T-helper 1 cell treated with Interleukin-12 subunit alpha and Interleukin-12 subunit beta and Interleukin-4 antibody, amounts not matched to agents 30 μg/mL and 1 μg/mL, for 36 hours (primary cell): ENCODE measurements at regions not wholly inside any gene's neighbourhood (a gene's known extent, or its start where the extent isn't known, plus 50 kb on each side); places are given as distances from the start of the nearest gene placed in this dataset.

Source experiments
- H3K27ac Mint-ChIP-seq: one replicate; pipeline ENCODE4 v1.8.0; 2021; ENCODE audit warnings: mild to moderate bottlenecking, mixed read lengths
- H3K27me3 Mint-ChIP-seq: one replicate; pipeline ENCODE4 v1.8.0; 2021; ENCODE audit warnings: low read depth, mixed read lengths
- H3K36me3 Mint-ChIP-seq: one replicate; pipeline ENCODE4 v1.8.0; 2021; ENCODE audit warnings: low read depth, mixed read lengths
- H3K4me1 Mint-ChIP-seq: one replicate; pipeline ENCODE4 v1.8.0; 2021; ENCODE audit warnings: low read depth, mixed read lengths
- H3K4me3 Mint-ChIP-seq: one replicate; pipeline ENCODE4 v1.8.0; 2021; ENCODE audit warnings: mild to moderate bottlenecking, moderate library complexity, mixed read lengths
- H3K9me3 Mint-ChIP-seq: one replicate; pipeline ENCODE4 v1.8.0; 2021; ENCODE audit warnings: mixed read lengths

- Mint-ChIP-seq H3K27me3 (no peaks in the 10 kb centered on the region), H3K36me3 (no peaks in the 10 kb centered on the region), H3K9me3 (no peaks in the 10 kb centered on the region), H3K27ac (no peak overlapping the region), H3K4me3 (no peak overlapping the region), H3K4me1 (no peaks in the 10 kb centered on the region)
These were observed 235.2 kb upstream of the PMEPA1 start for GRCh38 chr20:57944988-57945387.

GRCh38 chr20:57943950-57944349 lies 234.1 kb upstream of the PMEPA1 start:
- H3K27me3 Mint-ChIP-seq = no peaks in the 10 kb centered on the region
- H3K4me3 Mint-ChIP-seq = no peak overlapping the region
- no peaks in the 10 kb centered on the region for H3K4me1 Mint-ChIP-seq
- H3K27ac Mint-ChIP-seq = no peak overlapping the region
- no peaks in the 10 kb centered on the region for H3K36me3 Mint-ChIP-seq
- H3K9me3 Mint-ChIP-seq = no peaks in the 10 kb centered on the region

- H3K4me3 Mint-ChIP-seq = no peak overlapping the region
- no peaks in the 10 kb centered on the region for H3K27me3 Mint-ChIP-seq
- H3K9me3 Mint-ChIP-seq = no peaks in the 10 kb centered on the region
- H3K36me3 Mint-ChIP-seq = no peaks in the 10 kb centered on the region
- H3K4me1 Mint-ChIP-seq = no peaks in the 10 kb centered on the region
- no peak overlapping the region for H3K27ac Mint-ChIP-seq
These were observed 233.5 kb upstream of the PMEPA1 start for GRCh38 chr20:57943291-57943690.

- Mint-ChIP-seq H3K36me3 (no peaks in the 10 kb centered on the region), H3K4me3 (no peak overlapping the region), H3K27ac (no peak overlapping the region), H3K27me3 (no peaks in the 10 kb centered on the region), H3K4me1 (no peaks in the 10 kb centered on the region), H3K9me3 (no peaks in the 10 kb centered on the region)
These were observed 232.0 kb upstream of the PMEPA1 start for GRCh38 chr20:57941604-57942381.

- Mint-ChIP-seq H3K27ac (no peak overlapping the region), H3K4me3 (no peak overlapping the region), H3K4me1 (no peaks in the 10 kb centered on the region), H3K27me3 (no peaks in the 10 kb centered on the region), H3K36me3 (no peaks in the 10 kb centered on the region), H3K9me3 (no peaks in the 10 kb centered on the region)
These were observed 231.2 kb upstream of the PMEPA1 start for GRCh38 chr20:57940868-57941522.

DNA sequence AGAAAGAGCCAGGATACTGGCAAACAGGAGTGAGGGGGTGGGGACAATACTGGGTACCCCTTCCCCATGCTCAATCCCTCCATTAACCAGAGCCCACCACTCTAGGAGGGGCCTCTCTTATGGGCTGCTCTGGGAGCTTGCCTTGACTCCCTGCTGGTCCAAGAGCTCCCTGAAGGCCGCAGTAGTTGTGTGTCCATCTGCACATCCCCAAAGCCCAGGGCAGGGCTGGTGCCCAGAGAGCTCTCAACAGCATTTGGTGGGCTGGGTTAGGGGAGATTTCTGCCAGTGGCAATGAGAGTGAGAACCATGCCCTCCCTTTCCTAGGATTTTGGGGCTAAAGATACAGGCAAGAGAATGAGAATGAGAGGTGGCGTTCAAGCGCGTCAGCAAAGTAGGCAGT lies 230.6 kb upstream of the PMEPA1 start:
- no peak overlapping the region for H3K4me3 Mint-ChIP-seq
- no peaks in the 10 kb centered on the region for H3K36me3 Mint-ChIP-seq
- no peaks in the 10 kb centered on the region for H3K4me1 Mint-ChIP-seq
- no peaks in the 10 kb centered on the region for H3K27me3 Mint-ChIP-seq
- H3K27ac Mint-ChIP-seq = no peak overlapping the region
- no peaks in the 10 kb centered on the region for H3K9me3 Mint-ChIP-seq

DNA sequence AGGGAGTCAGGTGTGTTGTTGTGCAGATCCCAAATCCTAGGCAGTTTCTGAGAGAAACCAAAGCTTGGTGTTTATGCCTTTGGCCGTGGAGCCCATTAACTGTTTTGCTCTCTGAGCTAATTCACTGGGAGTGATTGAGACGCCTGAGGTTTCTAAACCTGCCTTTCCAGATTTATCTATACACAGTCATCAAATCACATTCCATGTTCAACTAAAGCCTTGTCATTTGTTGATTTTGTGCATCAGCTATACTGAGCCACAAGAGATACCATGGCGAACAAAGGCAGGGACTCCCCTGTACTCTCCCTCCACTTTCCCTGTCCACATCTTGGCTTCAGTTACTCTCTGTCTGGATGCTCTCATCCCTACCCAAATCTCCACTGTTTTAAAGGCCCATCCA lies 229.7 kb upstream of the PMEPA1 start:
- Mint-ChIP-seq H3K36me3 (no peaks in the 10 kb centered on the region), H3K4me1 (no peaks in the 10 kb centered on the region), H3K9me3 (no peaks in the 10 kb centered on the region), H3K27me3 (no peaks in the 10 kb centered on the region), H3K27ac (no peak overlapping the region), H3K4me3 (no peak overlapping the region)

DNA sequence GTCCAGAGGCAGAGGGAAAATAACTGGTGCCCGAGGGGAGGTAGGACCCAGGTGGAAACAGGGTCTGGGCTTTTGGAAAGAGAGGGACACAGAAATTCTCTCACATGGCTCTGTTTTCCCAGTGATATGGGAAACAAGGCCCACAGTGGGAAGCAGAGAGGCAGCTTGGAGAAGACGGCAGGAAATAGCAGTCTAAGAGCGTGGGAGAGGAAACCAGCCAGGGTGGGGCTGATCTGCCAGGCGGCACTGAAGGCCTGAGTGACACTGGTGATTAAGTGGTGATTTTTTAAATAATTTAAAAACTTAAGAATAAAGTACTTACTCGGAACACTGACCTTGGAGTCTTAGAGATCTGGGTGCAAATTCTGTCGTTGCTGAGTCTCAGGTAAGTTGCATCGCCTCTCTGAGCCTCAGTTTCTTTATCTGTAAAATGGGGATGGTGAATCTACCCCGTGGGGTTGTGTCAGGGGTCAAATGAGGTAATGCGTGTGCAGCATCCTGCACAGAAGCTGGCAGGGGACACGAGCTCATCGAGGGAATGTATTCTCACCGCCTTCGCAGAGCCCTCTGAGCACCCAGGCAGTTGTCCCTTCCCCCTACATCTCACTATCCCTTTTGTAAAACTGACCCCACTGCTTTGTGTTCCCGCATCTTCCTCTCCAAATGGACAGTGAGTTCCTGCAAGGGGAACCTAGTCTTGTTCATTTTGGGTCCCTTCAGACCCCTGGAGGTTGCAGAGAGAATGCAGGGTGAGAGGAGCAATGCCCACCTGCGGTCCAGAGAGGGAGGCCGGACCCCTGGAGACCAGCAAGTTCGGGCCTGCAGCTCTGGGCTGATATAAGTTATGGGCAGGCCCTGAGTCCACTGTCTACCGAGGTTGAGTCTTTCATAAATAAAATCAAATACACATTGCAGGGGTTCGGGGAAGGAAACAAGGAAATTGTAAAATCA lies 228.6 kb upstream of the PMEPA1 start:
- H3K36me3 Mint-ChIP-seq = no peaks in the 10 kb centered on the region
- H3K27me3 Mint-ChIP-seq = no peaks in the 10 kb centered on the region
- no peak overlapping the region for H3K27ac Mint-ChIP-seq
- H3K4me1 Mint-ChIP-seq = no peaks in the 10 kb centered on the region
- no peaks in the 10 kb centered on the region for H3K9me3 Mint-ChIP-seq
- H3K4me3 Mint-ChIP-seq = no peak overlapping the region

- Mint-ChIP-seq H3K27ac (no peak overlapping the region), H3K27me3 (no peaks in the 10 kb centered on the region), H3K36me3 (no peaks in the 10 kb centered on the region), H3K4me3 (no peak overlapping the region), H3K9me3 (no peaks in the 10 kb centered on the region), H3K4me1 (no peaks in the 10 kb centered on the region)
These were observed 227.0 kb upstream of the PMEPA1 start for GRCh38 chr20:57936636-57937385.

- H3K4me3 Mint-ChIP-seq = no peak overlapping the region
- no peaks in the 10 kb centered on the region for H3K36me3 Mint-ChIP-seq
- no peak overlapping the region for H3K27ac Mint-ChIP-seq
- H3K9me3 Mint-ChIP-seq = no peaks in the 10 kb centered on the region
- H3K4me1 Mint-ChIP-seq = no peaks in the 10 kb centered on the region
- H3K27me3 Mint-ChIP-seq = peaks cover under 1% of the 10 kb centered on the region
These were observed 225.1 kb upstream of the PMEPA1 start for GRCh38 chr20:57934913-57935312.

- H3K36me3 Mint-ChIP-seq = no peaks in the 10 kb centered on the region
- peaks cover 6% of the 10 kb centered on the region for H3K27me3 Mint-ChIP-seq
- no peaks in the 10 kb centered on the region for H3K4me1 Mint-ChIP-seq
- H3K9me3 Mint-ChIP-seq = no peaks in the 10 kb centered on the region
- H3K27ac Mint-ChIP-seq = no peak overlapping the region
- H3K4me3 Mint-ChIP-seq = no peak overlapping the region
These were observed 224.4 kb upstream of the PMEPA1 start for GRCh38 chr20:57934007-57934805.

DNA sequence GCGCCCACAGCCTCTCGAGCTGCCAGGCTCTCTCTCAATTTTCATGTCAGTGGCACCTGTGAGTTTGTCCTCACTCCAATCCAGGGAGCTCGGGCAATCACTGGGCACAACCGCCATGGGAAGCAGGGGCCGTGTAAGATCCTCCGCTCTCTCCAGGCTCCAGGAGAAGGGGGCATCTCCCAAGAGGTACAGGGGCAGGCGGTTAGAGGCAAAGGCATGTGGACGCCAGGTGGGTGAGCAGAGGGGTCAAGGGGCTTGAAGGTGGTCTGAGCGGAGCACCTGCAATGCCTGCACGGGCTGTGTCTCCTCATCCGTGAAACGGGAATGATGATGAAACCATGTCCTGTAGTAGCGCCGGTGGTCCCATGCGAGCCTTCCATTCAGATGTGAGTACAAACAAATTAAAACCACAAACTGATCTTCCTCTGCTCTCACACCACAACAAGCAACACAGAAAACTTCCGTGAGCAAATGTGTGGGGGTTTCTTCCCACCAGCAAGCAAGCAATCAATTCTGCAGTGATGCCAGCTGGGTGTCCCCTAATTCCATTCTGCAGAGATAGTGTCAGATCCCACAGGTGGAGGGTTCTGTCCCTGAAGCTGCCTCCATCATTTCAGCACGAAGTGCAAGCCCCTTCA lies 222.5 kb upstream of the PMEPA1 start:
- peaks cover 6% of the 10 kb centered on the region for H3K27me3 Mint-ChIP-seq
- H3K4me1 Mint-ChIP-seq = no peaks in the 10 kb centered on the region
- no peaks in the 10 kb centered on the region for H3K9me3 Mint-ChIP-seq
- H3K36me3 Mint-ChIP-seq = no peaks in the 10 kb centered on the region
- no peak overlapping the region for H3K27ac Mint-ChIP-seq
- H3K4me3 Mint-ChIP-seq = no peak overlapping the region

- H3K4me1 Mint-ChIP-seq = no peaks in the 10 kb centered on the region
These were observed 220.5 kb upstream of the PMEPA1 start for GRCh38 chr20:57930351-57930750.

More at GRCh38 chr20:57930351-57930750, 220.5 kb upstream of the PMEPA1 start:
- H3K4me3 Mint-ChIP-seq = no peak overlapping the region
- H3K9me3 Mint-ChIP-seq = peaks cover 14% of the 10 kb centered on the region
- no peak overlapping the region for H3K27ac Mint-ChIP-seq
- no peaks in the 10 kb centered on the region for H3K36me3 Mint-ChIP-seq
- peaks cover 6% of the 10 kb centered on the region for H3K27me3 Mint-ChIP-seq
